ENCODE measurements at regions not wholly inside any gene's neighbourhood (a gene's known extent, or its start where the extent isn't known, plus 50 kb on each side); places are given as distances from the start of the nearest gene placed in this dataset.

DNA sequence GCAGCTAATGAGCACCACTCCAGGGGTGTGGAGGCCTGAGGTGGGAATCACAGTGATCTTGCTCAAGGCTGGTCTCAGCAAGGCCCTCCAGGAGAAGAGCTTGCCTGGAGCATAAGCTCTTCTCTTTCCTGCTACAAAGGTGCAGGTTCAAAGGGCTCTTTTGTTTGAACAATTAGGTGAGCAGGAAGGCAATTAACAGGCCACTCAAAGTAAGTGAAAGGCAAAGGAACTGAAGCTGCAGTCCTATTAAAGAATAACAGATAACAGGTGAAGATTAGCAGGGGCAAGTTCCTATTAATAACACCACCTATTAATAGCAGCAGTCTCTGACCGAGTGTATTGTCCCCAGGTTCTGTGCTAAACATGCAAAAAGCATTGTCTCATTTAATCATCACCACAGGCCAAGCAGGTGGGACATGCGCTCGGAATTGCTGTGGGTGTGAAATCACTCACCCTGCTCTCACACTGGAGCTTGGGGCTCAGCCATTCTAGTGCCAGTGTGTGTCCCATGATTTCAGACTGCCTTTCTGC lies 113.8 kb downstream of the RHOU start (continued):
- TF ChIP-seq TBX2 (CRISPR knock-in tag; IDR thresholded peaks at IDR 0.05; ENCODE audit: borderline replicate concordance) (peak; percentile 93), PLRG1 (conservative IDR thresholded peaks at IDR 0.05) (no peak), NCOA1 (CRISPR knock-in tag; IDR thresholded peaks at IDR 0.05) (no peak), MAFG (CRISPR knock-in tag; IDR thresholded peaks at IDR 0.05) (no peak), FOXP1 (IDR thresholded peaks at IDR 0.05) (no peak), FOXP1 (CRISPR knock-in tag; IDR thresholded peaks at IDR 0.05) (peak; percentile 26; the same call in 1 of the 2 replicates), ZNF484 (CRISPR knock-in tag; IDR thresholded peaks at IDR 0.05; ENCODE audit: borderline replicate concordance, low read depth) (no peak), ZNF577 (CRISPR knock-in tag; IDR thresholded peaks at IDR 0.05; ENCODE audit: borderline replicate concordance, low read depth) (no peak), MED13 (CRISPR knock-in tag; IDR thresholded peaks at IDR 0.05) (no peak)
- TF ChIP-seq, protein P1, sequence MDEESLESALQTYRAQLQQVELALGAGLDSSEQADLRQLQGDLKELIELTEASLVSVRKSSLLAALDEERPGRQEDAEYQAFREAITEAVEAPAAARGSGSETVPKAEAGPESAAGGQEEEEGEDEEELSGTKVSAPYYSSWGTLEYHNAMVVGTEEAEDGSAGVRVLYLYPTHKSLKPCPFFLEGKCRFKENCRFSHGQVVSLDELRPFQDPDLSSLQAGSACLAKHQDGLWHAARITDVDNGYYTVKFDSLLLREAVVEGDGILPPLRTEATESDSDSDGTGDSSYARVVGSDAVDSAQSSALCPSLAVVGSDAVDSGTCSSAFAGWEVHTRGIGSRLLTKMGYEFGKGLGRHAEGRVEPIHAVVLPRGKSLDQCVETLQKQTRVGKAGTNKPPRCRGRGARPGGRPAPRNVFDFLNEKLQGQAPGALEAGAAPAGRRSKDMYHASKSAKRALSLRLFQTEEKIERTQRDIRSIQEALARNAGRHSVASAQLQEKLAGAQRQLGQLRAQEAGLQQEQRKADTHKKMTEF (CRISPR knock-in tag; IDR thresholded peaks at IDR 0.05): 0 out of 2 replicates have a peak, but pooled peaks have one; percentile 19
- TF ChIP-seq, protein P2, sequence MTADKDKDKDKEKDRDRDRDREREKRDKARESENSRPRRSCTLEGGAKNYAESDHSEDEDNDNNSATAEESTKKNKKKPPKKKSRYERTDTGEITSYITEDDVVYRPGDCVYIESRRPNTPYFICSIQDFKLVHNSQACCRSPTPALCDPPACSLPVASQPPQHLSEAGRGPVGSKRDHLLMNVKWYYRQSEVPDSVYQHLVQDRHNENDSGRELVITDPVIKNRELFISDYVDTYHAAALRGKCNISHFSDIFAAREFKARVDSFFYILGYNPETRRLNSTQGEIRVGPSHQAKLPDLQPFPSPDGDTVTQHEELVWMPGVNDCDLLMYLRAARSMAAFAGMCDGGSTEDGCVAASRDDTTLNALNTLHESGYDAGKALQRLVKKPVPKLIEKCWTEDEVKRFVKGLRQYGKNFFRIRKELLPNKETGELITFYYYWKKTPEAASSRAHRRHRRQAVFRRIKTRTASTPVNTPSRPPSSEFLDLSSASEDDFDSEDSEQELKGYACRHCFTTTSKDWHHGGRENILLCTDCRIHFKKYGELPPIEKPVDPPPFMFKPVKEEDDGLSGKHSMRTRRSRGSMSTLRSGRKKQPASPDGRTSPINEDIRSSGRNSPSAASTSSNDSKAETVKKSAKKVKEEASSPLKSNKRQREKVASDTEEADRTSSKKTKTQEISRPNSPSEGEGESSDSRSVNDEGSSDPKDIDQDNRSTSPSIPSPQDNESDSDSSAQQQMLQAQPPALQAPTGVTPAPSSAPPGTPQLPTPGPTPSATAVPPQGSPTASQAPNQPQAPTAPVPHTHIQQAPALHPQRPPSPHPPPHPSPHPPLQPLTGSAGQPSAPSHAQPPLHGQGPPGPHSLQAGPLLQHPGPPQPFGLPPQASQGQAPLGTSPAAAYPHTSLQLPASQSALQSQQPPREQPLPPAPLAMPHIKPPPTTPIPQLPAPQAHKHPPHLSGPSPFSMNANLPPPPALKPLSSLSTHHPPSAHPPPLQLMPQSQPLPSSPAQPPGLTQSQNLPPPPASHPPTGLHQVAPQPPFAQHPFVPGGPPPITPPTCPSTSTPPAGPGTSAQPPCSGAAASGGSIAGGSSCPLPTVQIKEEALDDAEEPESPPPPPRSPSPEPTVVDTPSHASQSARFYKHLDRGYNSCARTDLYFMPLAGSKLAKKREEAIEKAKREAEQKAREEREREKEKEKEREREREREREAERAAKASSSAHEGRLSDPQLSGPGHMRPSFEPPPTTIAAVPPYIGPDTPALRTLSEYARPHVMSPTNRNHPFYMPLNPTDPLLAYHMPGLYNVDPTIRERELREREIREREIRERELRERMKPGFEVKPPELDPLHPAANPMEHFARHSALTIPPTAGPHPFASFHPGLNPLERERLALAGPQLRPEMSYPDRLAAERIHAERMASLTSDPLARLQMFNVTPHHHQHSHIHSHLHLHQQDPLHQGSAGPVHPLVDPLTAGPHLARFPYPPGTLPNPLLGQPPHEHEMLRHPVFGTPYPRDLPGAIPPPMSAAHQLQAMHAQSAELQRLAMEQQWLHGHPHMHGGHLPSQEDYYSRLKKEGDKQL (CRISPR knock-in tag; IDR thresholded peaks at IDR 0.05; ENCODE audit: low read depth): no peak
- TF ChIP-seq, protein P3, sequence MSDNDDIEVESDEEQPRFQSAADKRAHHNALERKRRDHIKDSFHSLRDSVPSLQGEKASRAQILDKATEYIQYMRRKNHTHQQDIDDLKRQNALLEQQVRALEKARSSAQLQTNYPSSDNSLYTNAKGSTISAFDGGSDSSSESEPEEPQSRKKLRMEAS (IDR thresholded peaks at IDR 0.05): peak; percentile 32; the same call in 1 of the 2 replicates
- TF ChIP-seq, protein P4, sequence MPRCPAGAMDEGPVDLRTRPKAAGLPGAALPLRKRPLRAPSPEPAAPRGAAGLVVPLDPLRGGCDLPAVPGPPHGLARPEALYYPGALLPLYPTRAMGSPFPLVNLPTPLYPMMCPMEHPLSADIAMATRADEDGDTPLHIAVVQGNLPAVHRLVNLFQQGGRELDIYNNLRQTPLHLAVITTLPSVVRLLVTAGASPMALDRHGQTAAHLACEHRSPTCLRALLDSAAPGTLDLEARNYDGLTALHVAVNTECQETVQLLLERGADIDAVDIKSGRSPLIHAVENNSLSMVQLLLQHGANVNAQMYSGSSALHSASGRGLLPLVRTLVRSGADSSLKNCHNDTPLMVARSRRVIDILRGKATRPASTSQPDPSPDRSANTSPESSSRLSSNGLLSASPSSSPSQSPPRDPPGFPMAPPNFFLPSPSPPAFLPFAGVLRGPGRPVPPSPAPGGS (CRISPR knock-in tag; IDR thresholded peaks at IDR 0.05): no peak

Data from HepG2 (cell line).